HG03064 (cell line): ENCODE measurements at regions not wholly inside any gene's neighbourhood (a gene's known extent, or its start where the extent isn't known, plus 50 kb on each side); places are given as distances from the start of the nearest gene placed in this dataset.
A peak's percentile ranks its signal among the peaks of the same experiment; 100 is the strongest.
"Not testable (repeated sequence)": the region's sequence is repeated elsewhere in the genome, so short reads cannot be mapped to it uniquely, and the experiment has no call there.

Experiments used
- ATAC-seq: cut with Tn5 transposase; IDR thresholded peaks from one replicate; pipeline ENCODE4 v1.9.1; 2021; ENCODE audit warnings: low read depth; ENCODE audit not compliant: unreplicated experiment

DNA sequence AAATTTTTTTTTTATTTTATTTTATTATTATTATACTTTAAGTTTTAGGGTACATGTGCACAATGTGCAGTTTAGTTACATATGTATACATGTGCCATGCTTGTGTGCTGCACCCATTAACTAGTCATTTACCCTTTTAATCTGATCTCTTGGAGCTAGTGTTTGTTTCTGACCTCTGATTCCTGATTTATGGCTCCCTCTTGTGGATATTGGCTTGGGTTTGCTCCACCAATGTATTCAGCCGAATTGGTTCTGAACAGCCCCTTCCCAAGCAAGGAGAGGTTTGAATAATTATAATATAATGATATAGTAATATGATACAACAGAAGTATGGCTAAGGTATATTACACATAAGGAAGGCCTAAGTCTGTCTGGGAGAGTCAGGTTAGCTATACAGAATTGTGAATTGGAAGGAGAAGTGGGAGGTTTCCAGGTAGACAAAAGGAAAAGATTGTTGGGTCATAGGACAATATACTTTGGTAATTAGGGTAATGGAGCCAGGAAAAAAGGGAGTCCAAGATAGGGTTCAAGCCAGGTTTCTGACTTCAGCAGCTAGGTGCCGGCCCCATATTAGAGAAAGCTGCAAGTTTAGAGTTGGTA, 53.1 kb upstream of the HMCN1 start:
- ATAC-seq, result no peak

DNA sequence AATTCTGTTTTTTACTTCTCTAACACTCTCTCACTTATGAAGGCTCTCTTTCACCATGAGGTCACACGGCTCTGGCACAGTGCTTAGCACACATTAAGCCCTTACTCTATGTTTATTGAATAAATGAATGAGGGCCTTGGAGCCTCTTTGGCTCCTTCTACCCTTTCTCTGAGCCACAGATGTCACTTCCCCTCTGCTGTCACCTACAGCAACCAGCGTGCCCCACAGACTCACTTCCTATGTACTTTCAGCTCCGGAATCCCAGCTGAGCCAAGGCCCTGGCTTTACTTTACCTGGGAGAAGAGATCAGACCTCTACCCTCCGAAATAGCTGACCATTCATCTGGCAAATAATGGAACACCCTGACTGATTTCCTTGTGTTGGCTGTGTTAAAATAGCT, 53.7 kb upstream of the HMCN1 start:
- no peak for ATAC-seq

DNA sequence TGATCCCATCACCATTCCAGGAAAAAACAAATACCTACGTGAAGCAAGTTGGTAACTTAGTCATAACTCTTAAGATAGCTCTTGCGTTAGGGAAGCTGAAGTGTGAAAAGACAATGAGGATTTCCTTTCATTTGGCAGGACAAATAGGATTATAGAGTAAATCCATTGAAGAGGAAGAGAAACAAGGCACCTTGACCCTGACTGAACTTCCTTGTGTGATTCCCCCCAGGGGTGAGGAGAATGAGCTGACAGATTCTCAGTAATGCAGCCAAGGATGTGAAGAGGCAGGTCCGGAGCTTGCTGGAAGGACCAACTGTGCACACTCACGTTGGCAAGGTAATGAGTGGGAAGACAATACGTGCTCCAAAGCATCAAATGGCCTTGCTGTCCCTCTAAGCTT, 55.0 kb upstream of the HMCN1 start:
- ATAC-seq, result no peak

DNA sequence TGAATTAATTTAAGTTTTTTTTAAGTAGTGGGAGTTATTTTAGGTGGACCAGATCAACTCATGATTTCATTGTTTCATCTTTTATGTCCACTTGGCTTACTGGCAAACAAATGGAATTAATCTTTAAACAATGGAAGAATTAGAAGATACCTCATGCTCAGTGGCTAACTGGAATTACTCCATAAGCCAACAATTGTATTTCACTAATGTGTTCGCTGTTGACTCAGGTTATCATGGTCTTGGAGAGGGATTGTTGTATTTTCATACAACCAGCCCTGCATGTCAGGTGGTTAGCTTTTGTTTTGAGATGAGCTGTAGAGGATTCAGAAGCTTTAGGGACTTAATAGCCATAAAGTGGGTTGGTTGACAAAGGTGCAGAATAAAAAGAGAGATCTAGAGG, 57.2 kb upstream of the HMCN1 start:
- no peak for ATAC-seq

DNA sequence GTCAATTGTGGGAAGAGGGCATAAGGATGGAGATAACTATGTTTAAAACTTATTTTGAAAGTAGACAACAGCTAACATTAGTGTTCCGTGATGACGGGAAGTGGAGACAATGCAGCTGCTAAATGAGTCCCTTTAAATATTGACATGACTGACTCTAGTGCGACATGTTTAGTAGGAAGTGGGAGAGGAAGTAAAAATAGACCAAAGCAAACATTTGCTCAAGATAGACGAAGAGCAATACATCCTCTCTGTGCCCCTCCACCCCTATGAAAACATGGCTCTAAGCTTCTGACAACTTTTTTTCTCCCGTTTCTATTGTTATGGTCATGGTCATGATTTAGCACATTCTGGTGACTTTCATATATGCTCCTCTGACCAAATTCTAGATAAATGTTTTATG, 60.0 kb upstream of the HMCN1 start:
- peak; percentile 70 for ATAC-seq

DNA sequence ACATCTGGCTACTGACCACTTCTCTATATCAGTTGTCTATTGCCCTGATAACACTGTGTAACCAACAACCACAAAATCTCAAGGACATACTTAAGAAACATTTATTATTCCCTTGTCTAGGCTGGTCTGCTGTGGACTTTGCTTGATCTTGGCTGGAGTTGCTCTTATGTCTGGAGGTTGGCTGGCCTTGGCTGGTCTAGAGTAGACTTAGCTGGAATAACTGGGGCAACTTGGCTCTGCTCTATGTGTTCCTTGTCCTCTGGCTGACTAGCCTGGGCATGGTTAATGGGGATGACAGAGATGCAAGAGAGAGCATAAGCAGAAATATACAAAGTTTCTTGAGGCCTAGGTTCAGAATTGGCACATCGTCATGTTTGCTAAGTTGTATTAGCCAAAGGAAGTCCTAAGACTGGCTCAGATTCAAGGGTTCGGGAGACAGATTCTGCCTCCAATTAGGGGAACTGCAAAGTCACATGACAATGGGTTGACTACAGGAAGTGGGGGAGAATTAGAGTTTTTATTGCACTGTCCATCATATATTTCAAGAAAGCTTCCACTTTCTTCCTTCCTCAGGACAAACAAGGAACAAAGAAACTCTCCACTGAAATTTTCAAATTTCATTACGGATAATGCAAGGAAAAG, 61.4 kb upstream of the HMCN1 start:
- ATAC-seq, result no peak

DNA sequence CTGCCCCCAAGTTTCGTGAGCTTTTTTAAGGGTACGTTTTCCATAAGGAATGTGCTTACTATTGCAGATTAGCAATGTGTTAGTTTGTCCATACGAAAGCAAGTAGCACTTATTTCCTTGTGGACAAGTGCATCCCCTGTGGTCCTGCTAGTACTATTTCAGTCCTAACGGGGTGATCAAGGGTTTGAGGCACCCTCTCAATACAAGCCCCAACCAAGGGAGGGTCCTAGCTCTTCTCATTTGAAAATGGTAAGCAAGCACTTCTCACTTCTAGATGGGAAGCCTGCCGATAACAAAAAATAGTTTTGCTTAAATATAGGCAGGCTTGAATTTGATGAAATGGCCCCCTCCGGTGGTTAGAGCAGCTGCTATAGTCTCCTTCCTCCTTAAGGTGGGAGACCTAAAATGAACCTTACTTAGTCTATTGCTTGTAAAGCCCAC, 64.0 kb upstream of the HMCN1 start:
- no peak for ATAC-seq

DNA sequence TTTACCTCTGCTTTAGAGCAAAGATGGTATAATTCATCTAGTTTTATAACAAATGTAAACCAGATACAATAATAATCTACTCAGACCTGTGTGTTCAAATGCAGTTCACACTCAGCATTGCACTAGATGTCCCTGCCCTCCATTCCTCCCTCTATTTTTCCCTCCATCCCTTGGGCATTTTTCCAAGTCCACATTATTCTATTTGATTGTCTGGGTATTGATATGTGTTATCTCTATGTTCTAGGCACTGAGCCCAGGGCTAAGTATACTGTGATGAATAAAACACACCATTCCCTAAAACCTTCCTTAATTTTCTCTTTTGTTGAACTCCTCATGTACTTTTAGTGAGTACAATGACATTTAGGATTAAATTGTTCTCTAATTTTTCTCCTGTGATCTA, 66.2 kb upstream of the HMCN1 start:
- ATAC-seq, result no peak

DNA sequence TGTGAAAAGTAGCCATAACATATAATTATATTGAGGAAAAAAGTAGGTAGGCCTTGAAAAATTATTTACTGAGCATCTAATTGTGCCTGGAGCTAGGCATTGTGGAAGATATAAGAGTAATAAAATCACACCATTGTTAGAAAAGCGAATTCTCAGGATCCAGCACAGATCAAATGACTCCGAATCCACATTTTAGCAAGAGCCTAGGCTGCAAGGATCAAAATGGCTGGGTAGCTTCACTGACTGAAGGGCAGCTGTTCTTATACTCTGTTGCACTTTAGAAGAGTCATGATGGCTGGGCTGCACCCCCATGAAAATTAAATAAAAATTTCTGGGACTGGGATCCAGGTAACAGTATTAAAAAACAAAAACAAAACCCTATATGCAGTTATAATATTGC, 67.6 kb upstream of the HMCN1 start:
- no peak for ATAC-seq

DNA sequence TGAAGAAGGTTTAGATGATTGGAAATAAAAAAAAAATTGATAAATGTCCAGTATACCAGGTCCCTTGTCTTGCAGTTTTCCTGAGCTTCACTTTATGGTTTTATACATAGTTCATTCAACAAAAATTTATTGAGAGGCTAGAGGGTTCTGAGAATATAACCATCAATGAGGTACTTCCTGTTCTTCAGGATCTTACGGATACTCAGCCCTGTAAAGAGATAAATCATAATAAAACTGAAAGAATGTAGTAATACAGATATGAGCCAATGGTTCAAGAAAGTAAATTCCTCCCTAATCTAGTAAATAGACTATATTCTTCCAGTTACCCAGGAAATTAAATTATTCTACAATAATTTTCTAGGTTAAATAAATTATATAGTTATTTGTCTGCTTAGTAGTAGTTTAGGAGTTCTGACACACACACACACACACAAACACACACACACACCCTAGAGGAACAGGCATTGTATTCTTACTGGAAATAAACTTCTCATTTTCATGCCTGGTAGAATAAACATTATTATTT, 70.4 kb upstream of the HMCN1 start:
- no peak for ATAC-seq

DNA sequence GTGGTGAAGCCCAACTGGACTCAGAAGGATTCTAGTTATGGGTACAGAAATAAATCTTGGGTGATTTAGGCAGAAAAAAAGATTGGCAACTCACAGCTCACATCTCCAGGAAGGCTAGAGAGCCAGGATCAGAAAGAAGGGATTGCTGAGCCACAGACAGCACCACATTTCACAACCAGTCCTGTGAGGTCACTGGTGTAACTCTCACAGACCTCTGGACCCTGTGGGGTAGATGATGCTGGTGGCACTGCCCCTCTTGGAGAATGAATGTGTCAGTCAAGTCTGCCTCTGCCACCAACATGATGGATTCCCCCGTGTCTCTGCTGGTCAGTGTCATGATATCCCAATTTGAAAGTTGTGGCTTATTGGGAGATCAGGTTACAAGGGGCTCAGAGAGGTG, 70.9 kb upstream of the HMCN1 start:
- ATAC-seq, result no peak

DNA sequence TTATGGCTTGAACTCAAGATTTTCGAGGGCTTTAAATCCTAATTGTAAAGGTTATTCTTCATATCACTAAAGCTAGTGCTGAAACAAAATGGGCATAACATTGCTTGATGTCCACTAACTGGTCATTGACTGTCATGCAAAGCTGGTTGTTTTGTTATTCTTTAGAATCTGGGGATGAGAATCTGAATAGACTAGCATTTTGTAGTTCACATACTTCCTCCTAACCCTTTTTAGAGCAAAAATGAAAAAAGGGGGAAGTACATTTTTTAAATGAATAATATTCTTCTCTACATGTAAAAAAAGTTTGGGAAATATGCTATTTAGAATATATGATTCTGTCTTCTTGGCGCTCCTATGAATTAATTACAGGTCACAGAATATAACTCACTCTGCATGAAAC, 72.2 kb upstream of the HMCN1 start:
- no peak for ATAC-seq

DNA sequence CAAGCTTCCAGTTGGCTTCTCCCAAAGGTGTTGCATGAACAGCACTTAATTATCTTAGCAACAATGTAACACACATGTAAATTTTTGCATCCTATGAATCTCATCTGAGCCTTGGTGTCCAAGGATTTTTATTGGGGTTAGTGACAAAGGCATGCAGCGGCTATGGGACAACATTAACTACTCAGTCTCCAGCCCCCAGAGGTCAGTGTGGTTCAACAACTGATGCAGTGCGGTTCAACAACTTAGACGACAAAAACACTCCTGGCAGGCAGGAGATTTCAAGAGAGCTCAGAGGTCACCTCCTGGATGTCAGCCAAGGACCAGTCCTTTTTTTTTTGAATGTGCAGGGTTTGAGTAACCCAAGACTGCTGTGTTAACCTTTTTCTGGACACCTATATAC, 77.5 kb upstream of the HMCN1 start:
- ATAC-seq, result no peak

DNA sequence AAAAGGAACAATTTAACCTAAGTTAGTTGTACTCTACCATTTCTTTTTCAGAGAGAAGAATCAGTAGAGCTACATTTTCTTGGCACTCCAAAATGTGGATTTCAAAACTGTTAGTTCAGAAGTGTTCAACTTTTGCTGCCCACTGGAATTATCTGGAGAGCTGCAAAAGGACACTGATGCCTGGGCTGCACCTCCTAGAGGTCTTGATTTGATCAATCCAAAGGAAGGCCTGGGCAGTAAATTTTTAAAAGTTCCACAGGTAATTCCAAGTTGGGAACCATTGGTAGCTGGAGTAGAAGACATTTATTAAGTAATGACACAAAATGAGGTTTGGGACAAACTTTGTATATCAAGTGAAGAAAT, 79.3 kb upstream of the HMCN1 start:
- no peak for ATAC-seq

DNA sequence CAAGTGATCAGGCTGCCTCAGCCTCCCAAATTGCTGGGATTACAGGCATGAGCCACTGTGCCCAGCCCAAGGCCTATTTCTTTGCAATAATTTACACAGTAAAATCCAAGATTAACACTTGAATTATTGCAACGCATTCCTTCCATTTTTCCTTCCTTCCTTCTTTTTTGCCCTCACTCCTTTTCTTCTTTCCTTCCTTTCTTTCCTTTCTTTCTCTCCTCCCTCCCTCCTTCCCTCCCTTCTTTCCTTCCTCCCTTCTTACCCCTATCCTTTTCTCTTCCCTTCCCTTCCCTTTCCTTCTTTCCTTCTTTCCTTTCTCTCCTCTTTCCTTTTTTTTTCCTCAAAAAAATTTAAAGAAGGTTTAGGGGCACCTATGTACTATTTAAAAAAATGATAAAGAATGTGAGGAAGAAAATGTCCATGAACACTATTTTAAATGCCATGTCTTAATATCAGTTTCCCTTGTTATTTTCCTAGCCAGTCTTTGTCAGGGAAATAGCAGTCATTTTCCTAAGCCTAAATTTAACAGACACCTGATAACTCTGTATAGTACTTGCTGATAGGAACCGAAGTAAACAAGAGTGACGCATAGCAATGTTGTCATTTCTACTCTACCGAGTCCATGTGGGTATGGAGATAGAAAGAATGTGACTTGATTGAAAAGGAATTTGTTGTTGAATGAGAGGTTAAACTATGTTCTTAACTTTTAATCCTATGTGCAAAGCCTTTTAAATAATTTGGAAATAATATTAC, 79.8 kb upstream of the HMCN1 start:
- no peak for ATAC-seq

DNA sequence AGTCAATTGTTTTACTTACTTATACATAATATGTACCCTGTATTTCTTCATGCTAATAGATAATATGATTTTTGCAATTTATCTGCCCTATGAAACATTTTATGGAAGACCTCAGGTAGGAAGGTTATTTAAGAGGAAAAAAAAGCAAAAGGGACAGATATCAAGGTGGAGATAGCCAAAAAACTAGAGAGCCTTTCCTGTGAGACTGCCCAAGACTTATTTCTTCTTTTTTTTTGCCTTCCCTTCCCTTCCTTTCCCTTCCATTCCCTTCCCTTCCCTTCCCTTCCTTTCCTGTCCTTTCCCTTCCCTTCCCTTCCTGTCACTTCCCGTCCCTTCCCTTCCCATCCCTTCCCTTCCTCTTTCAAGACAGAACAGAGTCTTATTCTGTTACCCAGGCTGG, 80.6 kb upstream of the HMCN1 start:
- ATAC-seq, result no peak

DNA sequence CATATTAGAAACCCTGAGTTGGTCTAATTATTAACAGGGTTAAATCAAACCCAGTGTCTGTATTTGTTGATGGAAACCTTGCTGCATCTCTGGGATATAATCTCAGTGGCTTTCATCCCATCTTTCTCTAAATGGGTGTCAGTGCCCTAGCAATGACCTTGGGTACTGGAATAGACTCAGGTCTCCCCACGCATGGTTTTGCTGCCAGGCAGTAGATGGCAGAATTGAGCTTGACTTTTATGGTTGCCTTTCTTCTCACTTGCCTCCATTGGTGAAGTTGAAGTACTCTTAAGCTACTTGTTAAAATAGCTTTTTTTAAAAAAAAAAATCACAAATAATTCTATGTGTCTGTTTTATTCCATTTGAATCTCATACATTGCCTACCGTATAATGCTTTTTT, 81.8 kb upstream of the HMCN1 start:
- no peak for ATAC-seq

DNA sequence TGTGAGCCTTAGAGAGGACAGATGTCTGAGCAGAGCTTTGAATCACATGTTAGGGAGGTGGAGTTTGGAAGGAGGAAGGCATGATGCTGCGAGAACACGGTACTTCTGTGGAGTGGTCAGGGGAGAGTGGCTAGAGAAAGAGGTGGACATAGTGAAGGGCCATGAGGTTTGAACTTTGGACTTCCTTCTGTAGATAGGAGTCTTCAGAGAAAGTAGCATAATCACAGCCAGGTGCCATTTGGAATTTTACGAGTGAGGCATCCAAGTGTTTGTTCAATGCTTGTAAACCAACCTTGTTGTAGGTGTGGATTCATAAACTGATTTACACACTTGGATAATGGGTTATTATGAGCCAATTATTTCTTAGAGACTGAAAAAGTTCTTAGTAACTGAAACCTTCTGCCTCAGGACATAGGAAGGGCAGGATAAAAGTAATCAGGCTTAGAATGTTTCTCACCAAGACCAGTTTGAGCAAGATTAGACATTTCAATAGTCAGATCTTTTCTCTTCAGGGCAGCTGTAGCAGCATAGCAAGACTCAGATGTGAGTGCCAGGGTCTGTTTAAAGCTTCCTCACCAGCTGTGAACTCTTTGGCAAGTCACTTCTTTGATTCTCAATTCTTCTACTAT, 83.5 kb upstream of the HMCN1 start:
- ATAC-seq, result no peak

DNA sequence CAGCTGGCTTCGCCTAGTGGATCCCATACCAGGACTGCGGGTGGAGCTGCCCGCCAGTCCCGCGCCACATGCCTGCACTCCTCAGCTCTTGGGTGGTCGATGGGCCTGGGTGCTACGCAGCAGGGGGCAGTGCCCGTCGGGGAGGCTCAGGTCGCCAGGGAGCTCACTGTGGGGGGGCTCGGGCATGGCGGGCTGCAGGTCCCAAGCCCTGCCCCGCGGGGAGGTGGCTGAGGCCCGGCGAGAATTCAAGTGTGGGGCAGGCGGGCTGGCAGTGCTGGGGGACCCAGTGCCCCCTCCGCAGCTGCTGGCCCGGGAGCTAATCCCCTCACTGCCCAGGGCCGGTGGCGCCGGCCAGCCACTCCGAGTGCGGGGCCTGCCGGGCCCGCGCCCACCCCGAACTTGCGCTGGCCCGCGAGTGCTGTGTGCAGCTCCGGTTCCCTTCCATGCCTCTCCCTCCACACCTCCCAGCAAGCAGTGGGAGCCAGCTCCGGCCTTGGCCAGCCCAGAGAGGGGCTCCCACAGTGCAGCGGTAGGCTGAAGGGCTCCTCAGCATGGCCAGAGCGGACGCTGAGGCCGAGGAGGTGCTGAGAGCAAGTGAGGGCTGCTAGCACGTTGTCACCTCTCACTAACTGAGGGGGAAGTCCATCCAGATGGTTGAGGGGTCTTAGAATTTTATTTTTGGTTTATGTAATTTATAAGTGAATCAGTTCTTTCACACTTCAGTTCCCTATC, 85.2 kb upstream of the HMCN1 start:
- no peak for ATAC-seq

DNA sequence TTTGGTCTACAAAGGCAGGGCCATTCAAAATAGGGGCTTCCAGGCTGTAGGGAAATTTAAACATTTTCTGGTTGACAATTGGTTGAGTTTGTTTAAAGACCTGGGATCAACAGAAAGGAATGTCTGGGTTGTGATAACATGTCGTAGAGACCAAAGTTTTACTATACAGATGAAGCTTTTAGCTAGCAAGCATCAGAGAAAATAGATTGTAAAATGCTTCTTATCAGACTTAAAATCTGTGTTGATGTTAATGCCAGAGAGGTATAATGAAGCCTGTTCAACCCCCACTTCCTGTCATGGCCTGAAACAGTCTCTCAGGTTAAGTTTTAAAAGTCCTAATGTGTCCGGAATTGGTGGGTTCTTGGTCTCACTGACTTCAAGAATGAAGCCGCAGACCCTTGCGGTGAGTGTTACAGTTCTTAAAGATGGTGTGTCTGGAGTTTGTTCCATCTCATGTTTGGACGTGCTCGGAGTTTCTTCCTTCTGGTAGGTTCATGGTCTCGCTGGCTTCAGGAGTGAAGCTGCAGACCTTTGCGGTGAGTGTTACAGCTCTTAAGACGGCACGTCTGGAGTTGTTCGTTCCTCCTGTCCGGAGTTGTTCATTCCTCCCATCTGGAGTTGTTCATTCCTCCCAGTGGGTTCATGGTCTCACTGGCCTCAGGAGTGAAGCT, 86.5 kb upstream of the HMCN1 start:
- ATAC-seq, result not testable (repeated sequence)
